ENCODE measurements at regions not wholly inside any gene's neighbourhood (a gene's known extent, or its start where the extent isn't known, plus 50 kb on each side); places are given as distances from the start of the nearest gene placed in this dataset.

DNA sequence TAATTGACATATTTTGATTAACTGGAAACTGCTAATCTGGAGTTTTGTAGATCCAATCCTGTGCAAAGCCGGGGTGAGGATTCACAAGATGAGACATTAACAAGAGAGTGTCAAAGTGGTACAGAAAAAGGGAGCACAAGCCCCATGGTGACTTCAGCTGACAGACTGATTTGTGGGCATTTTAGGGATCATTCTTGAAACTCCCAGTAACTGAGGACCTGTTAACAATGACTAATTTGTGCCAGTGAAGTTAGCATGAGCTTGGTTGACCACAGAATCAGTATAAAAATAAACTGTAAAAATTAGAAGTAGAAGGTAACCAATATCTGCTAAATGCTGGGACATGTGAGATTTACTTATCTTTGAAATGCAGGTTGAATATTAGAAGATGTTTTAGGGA is 1578.3 kb downstream of the EFNA5 start:
- TF ChIP-seq CTCF (IDR thresholded peaks at IDR 0.05; ENCODE audit: low read length) (no peak), EZH2 (IDR thresholded peaks at IDR 0.05; ENCODE audit: borderline replicate concordance, low read length) (no peak)
